ENCODE measurements at regions not wholly inside any gene's neighbourhood (a gene's known extent, or its start where the extent isn't known, plus 50 kb on each side); places are given as distances from the start of the nearest gene placed in this dataset.

DNA sequence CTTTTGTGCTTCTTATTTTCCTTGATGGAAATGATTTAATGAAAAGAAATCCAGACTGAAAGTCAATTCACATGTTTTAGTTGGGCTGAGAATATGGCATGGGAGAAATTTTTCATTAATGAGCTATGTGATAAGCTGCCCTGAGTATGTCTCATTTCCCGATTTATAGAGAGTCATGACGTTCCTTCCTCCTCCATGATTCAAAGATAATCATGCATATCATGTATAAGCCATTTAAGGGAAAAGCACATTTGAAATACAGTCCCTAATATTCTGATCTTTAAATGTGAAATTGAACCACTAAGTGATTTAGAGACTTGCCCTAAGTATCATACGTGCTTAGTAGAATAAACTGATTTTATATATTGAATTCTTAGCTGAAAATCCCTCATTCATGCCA is 840.9 kb downstream of the PCDH17 start:
- no peak for FAIRE-seq
- H3K9me3 ChIP-seq (ENCODE audit: insufficient read depth, low read depth, low read length), result no peaks in the 10 kb centered on the region

GRCh38 chr13:58474581-58474980 is 843.0 kb downstream of the PCDH17 start:
- Histone ChIP-seq H3K4me1 (ENCODE audit: insufficient read depth, low read length) (no peaks in the 10 kb centered on the region), H3K9ac (ENCODE audit: low read length) (no peak overlapping the region), H2AFZ (ENCODE audit: low read depth, low read length) (no peak overlapping the region), H3K4me2 (ENCODE audit: low read length) (no peak overlapping the region), H3K9me3 (ENCODE audit: insufficient read depth, low read depth, low read length) (no peaks in the 10 kb centered on the region), H4K20me1 (ENCODE audit: insufficient read depth, low read length) (no peaks in the 10 kb centered on the region), H3K36me3 (ENCODE audit: insufficient read depth, low read length) (no peaks in the 10 kb centered on the region), H3K4me3 (ENCODE audit: insufficient read depth, low read depth, low read length) (no peak overlapping the region), H3K79me2 (ENCODE audit: insufficient read depth, low read length) (no peaks in the 10 kb centered on the region), H3K27ac (ENCODE audit: low read depth, low read length) (no peak overlapping the region), H3K27me3 (ENCODE audit: insufficient read depth, low read length) (no peaks in the 10 kb centered on the region)
- TF ChIP-seq, protein P1, sequence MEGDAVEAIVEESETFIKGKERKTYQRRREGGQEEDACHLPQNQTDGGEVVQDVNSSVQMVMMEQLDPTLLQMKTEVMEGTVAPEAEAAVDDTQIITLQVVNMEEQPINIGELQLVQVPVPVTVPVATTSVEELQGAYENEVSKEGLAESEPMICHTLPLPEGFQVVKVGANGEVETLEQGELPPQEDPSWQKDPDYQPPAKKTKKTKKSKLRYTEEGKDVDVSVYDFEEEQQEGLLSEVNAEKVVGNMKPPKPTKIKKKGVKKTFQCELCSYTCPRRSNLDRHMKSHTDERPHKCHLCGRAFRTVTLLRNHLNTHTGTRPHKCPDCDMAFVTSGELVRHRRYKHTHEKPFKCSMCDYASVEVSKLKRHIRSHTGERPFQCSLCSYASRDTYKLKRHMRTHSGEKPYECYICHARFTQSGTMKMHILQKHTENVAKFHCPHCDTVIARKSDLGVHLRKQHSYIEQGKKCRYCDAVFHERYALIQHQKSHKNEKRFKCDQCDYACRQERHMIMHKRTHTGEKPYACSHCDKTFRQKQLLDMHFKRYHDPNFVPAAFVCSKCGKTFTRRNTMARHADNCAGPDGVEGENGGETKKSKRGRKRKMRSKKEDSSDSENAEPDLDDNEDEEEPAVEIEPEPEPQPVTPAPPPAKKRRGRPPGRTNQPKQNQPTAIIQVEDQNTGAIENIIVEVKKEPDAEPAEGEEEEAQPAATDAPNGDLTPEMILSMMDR (IDR thresholded peaks at IDR 0.05; ENCODE audit: insufficient read depth, low read depth, low read length), result no peak
- TF ChIP-seq EZH2 (IDR thresholded peaks at IDR 0.05; ENCODE audit: insufficient read depth, low read length), result no peak
- DNase-seq (ENCODE audit: low read depth) (no peak), FAIRE-seq (no peak)
- no peak overlapping the region for H3K27ac Mint-ChIP-seq (ENCODE audit: unreplicated experiment)
- no peaks in the 10 kb centered on the region for H3K36me3 Mint-ChIP-seq (ENCODE audit: low read depth, unreplicated experiment)
- no peak overlapping the region for H3K4me3 Mint-ChIP-seq (ENCODE audit: unreplicated experiment)
- no peaks in the 10 kb centered on the region for H3K4me1 Mint-ChIP-seq (ENCODE audit: low read depth, unreplicated experiment)
- no peaks in the 10 kb centered on the region for H3K9me3 Mint-ChIP-seq (ENCODE audit: unreplicated experiment)
- no peaks in the 10 kb centered on the region for H3K27me3 Mint-ChIP-seq (ENCODE audit: low read depth, unreplicated experiment)

More for the DNA sequence above, 840.9 kb downstream of the PCDH17 start:
- H3K27ac ChIP-seq (ENCODE audit: low read depth, low read length), result no peak overlapping the region
- no peaks in the 10 kb centered on the region for H3K4me1 ChIP-seq (ENCODE audit: insufficient read depth, low read length)
- Mint-ChIP-seq H3K27ac (ENCODE audit: unreplicated experiment) (no peak overlapping the region), H3K36me3 (ENCODE audit: low read depth, unreplicated experiment) (no peaks in the 10 kb centered on the region), H3K4me3 (ENCODE audit: unreplicated experiment) (no peak overlapping the region), H3K4me1 (ENCODE audit: low read depth, unreplicated experiment) (no peaks in the 10 kb centered on the region), H3K27me3 (ENCODE audit: low read depth, unreplicated experiment) (no peaks in the 10 kb centered on the region), H3K9me3 (ENCODE audit: unreplicated experiment) (no peaks in the 10 kb centered on the region)
- H3K4me3 ChIP-seq (ENCODE audit: insufficient read depth, low read depth, low read length), result no peak overlapping the region
- no peaks in the 10 kb centered on the region for H4K20me1 ChIP-seq (ENCODE audit: insufficient read depth, low read length)
- no peak overlapping the region for H2AFZ ChIP-seq (ENCODE audit: low read depth, low read length)
- H3K36me3 ChIP-seq (ENCODE audit: insufficient read depth, low read length), result no peaks in the 10 kb centered on the region
- DNase-seq (ENCODE audit: low read depth), result no peak
- H3K4me2 ChIP-seq (ENCODE audit: low read length), result no peak overlapping the region
- no peaks in the 10 kb centered on the region for H3K27me3 ChIP-seq (ENCODE audit: insufficient read depth, low read length)
- no peaks in the 10 kb centered on the region for H3K79me2 ChIP-seq (ENCODE audit: insufficient read depth, low read length)
- no peak overlapping the region for H3K9ac ChIP-seq (ENCODE audit: low read length)
- TF ChIP-seq, protein P1 (IDR thresholded peaks at IDR 0.05; ENCODE audit: insufficient read depth, low read depth, low read length), result no peak
- TF ChIP-seq EZH2 (IDR thresholded peaks at IDR 0.05; ENCODE audit: insufficient read depth, low read length), result no peak

DNA sequence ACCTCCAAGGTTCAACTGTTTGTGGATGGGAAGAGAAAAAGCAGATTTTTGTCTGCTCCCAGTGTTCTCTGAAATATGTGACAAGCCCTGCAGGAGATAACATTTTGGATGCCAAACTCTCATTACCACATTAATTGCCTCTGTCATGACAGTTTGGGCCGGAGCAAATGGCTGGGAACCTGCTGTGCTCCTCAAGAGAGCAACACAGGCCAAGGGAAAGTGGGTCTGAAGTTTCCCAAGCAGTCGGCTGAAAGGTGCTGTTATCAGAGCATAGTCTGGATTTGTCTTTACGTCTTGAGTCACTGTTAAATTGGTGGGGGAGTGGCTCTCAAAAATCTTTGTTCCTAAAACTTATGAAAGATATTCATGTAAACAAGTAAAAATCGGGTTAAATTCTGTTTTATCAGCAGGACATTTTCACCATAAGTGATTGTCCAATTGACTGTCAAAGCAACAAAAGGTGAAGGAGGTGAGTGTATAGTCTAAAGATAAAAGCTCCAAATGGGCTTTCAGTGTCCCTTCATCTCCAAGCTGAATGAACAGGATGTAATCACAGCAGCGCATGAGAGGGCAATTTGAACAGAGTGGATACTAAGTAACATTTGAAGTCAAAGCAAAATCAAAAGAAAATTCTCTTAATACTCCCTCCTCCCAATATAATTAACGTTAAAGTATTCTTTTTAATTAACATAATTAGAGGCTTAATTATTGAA is 844.8 kb downstream of the PCDH17 start:
- H3K9me3 Mint-ChIP-seq (ENCODE audit: unreplicated experiment), result no peaks in the 10 kb centered on the region
- H3K36me3 Mint-ChIP-seq (ENCODE audit: low read depth, unreplicated experiment), result no peaks in the 10 kb centered on the region
- Histone ChIP-seq H3K27me3 (ENCODE audit: insufficient read depth, low read length) (no peaks in the 10 kb centered on the region), H3K4me1 (ENCODE audit: insufficient read depth, low read length) (no peaks in the 10 kb centered on the region), H3K4me2 (ENCODE audit: low read length) (no peak overlapping the region), H3K79me2 (ENCODE audit: insufficient read depth, low read length) (no peaks in the 10 kb centered on the region), H4K20me1 (ENCODE audit: insufficient read depth, low read length) (no peaks in the 10 kb centered on the region), H2AFZ (ENCODE audit: low read depth, low read length) (no peak overlapping the region), H3K9me3 (ENCODE audit: insufficient read depth, low read depth, low read length) (no peaks in the 10 kb centered on the region), H3K4me3 (ENCODE audit: insufficient read depth, low read depth, low read length) (no peak overlapping the region), H3K9ac (ENCODE audit: low read length) (no peak overlapping the region), H3K27ac (ENCODE audit: low read depth, low read length) (no peak overlapping the region), H3K36me3 (ENCODE audit: insufficient read depth, low read length) (no peaks in the 10 kb centered on the region)
- H3K27ac Mint-ChIP-seq (ENCODE audit: unreplicated experiment), result no peak overlapping the region
- H3K27me3 Mint-ChIP-seq (ENCODE audit: low read depth, unreplicated experiment), result no peaks in the 10 kb centered on the region
- H3K4me1 Mint-ChIP-seq (ENCODE audit: low read depth, unreplicated experiment), result no peaks in the 10 kb centered on the region
- TF ChIP-seq EZH2 (IDR thresholded peaks at IDR 0.05; ENCODE audit: insufficient read depth, low read length), result no peak
- TF ChIP-seq, protein P1 (IDR thresholded peaks at IDR 0.05; ENCODE audit: insufficient read depth, low read depth, low read length), result no peak
- FAIRE-seq, result no peak
- no peak overlapping the region for H3K4me3 Mint-ChIP-seq (ENCODE audit: unreplicated experiment)
- DNase-seq (ENCODE audit: low read depth), result no peak
